Amniotic stem cell (primary cell): ENCODE measurements at regions not wholly inside any gene's neighbourhood (a gene's known extent, or its start where the extent isn't known, plus 50 kb on each side); places are given as distances from the start of the nearest gene placed in this dataset.
"Not testable (repeated sequence)": the region's sequence is repeated elsewhere in the genome, so short reads cannot be mapped to it uniquely, and the experiment has no call there.

Source experiments
- DNase-seq: peaks from one replicate; lab custom pipeline; 2025; lab: John Stamatoyannopoulos, UW

GRCh38 chr15:30030345-30030744, 52.4 kb upstream of the GOLGA8J start:
- DNase-seq, result no peak

GRCh38 chr15:30023798-30024295, 58.9 kb upstream of the GOLGA8J start:
- no peak for DNase-seq

GRCh38 chr15:30010746-30011145, 72.0 kb upstream of the GOLGA8J start:
- DNase-seq, result no peak

- no peak for DNase-seq
These were observed 74.6 kb upstream of the GOLGA8J start for GRCh38 chr15:30008156-30008555.

- no peak for DNase-seq
These were observed 81.2 kb upstream of the GOLGA8J start for GRCh38 chr15:30001602-30002001.

- DNase-seq, result no peak
These were observed 84.7 kb upstream of the GOLGA8J start for GRCh38 chr15:29998033-29998432.

GRCh38 chr15:29997499-29997898, 85.3 kb upstream of the GOLGA8J start:
- DNase-seq, result no peak

- no peak for DNase-seq
These were observed 88.5 kb upstream of the GOLGA8J start for GRCh38 chr15:29994284-29994683.

GRCh38 chr15:29990954-29991353, 91.8 kb upstream of the GOLGA8J start:
- DNase-seq, result no peak

- DNase-seq, result no peak
These were observed 92.7 kb upstream of the GOLGA8J start for GRCh38 chr15:29990035-29990434.

GRCh38 chr15:29988701-29989100, 94.1 kb upstream of the GOLGA8J start:
- no peak for DNase-seq

GRCh38 chr15:29986946-29987345, 95.8 kb upstream of the GOLGA8J start:
- DNase-seq, result no peak

GRCh38 chr15:29978411-29979382, 104.1 kb upstream of the GOLGA8J start:
- DNase-seq, result no peak

- DNase-seq, result not testable (repeated sequence)
These were observed 108.7 kb upstream of the GOLGA8J start for GRCh38 chr15:29974056-29974455.

- DNase-seq, result no peak
These were observed 110.7 kb upstream of the GOLGA8J start for GRCh38 chr15:29972051-29972450.

GRCh38 chr15:29970402-29970695, 112.4 kb upstream of the GOLGA8J start:
- DNase-seq, result no peak

GRCh38 chr15:29969562-29970401, 113.0 kb upstream of the GOLGA8J start:
- no peak for DNase-seq

GRCh38 chr15:29968895-29969561, 113.7 kb upstream of the GOLGA8J start:
- no peak for DNase-seq

GRCh38 chr15:29968099-29968894, 114.5 kb upstream of the GOLGA8J start:
- no peak for DNase-seq

- DNase-seq, result no peak
These were observed 120.3 kb upstream of the GOLGA8J start for GRCh38 chr15:29962407-29962806.

- DNase-seq, result no peak
These were observed 123.2 kb upstream of the GOLGA8J start for GRCh38 chr15:29959384-29960137.
